ENCODE measurements at regions not wholly inside any gene's neighbourhood (a gene's known extent, or its start where the extent isn't known, plus 50 kb on each side); places are given as distances from the start of the nearest gene placed in this dataset.

DNA sequence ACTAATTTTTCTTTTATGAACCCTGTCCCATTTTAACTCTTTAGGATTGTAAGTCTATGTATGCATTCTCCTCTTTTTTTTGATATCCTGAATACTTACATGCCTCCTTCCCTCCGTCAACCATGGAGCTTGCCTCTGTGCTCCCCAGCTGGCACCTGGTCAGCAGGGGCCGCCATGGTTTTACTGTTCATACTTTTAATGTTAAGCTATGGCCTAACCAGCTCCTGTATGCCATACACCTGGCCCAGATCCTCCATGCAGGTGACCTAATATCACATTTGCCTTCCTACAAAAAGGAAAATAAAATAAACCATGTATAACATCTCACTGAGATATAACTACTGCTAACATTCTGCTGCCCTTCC, 283.1 kb upstream of the TRIB2 start:
- ChIA-PET CTCF (interaction anchor here (0.7 to 1.6 kb wide), 5 partner anchors 9 to 574 kb away, joined by 3 to 24 read pairs (median 8); partner anchors contain the start of gene TRIB2), POLR2A (no interaction called here)
- no peak for TF ChIP-seq POLR2AphosphoS5 (IDR thresholded peaks at IDR 0.05; ENCODE audit: insufficient read depth, low read depth, low read length)
- TF ChIP-seq FOS (IDR thresholded peaks at IDR 0.05; ENCODE audit: borderline replicate concordance, insufficient read depth, low read length) = no peak
- no peak for TF ChIP-seq EZH2 (IDR thresholded peaks at IDR 0.05; ENCODE audit: borderline replicate concordance, low read depth, low read length, severe bottlenecking)
- no peak for TF ChIP-seq JUN (IDR thresholded peaks at IDR 0.05; ENCODE audit: borderline replicate concordance, insufficient read depth, insufficient read length, low read depth)
- TF ChIP-seq, protein P1, sequence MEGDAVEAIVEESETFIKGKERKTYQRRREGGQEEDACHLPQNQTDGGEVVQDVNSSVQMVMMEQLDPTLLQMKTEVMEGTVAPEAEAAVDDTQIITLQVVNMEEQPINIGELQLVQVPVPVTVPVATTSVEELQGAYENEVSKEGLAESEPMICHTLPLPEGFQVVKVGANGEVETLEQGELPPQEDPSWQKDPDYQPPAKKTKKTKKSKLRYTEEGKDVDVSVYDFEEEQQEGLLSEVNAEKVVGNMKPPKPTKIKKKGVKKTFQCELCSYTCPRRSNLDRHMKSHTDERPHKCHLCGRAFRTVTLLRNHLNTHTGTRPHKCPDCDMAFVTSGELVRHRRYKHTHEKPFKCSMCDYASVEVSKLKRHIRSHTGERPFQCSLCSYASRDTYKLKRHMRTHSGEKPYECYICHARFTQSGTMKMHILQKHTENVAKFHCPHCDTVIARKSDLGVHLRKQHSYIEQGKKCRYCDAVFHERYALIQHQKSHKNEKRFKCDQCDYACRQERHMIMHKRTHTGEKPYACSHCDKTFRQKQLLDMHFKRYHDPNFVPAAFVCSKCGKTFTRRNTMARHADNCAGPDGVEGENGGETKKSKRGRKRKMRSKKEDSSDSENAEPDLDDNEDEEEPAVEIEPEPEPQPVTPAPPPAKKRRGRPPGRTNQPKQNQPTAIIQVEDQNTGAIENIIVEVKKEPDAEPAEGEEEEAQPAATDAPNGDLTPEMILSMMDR (IDR thresholded peaks at IDR 0.05; ENCODE audit: extremely low read depth in 1 of 2, insufficient read depth in 1 of 2, low read depth in 1 of 2, low read length in 2 of 2) = no peak
- TF ChIP-seq, protein P2, sequence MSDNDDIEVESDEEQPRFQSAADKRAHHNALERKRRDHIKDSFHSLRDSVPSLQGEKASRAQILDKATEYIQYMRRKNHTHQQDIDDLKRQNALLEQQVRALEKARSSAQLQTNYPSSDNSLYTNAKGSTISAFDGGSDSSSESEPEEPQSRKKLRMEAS (IDR thresholded peaks at IDR 0.05; ENCODE audit: insufficient read depth, insufficient read length) = no peak
- TF ChIP-seq POLR2A (IDR thresholded peaks at IDR 0.05; ENCODE audit: low read depth, low read length) = no peak
- no peak for TF ChIP-seq GATA2 (IDR thresholded peaks at IDR 0.05; ENCODE audit: insufficient read depth, insufficient read length, low read depth, low read length)
- TF ChIP-seq MYC (IDR thresholded peaks at IDR 0.05; ENCODE audit: low read depth, low read length) = no peak
- dilution Hi-C loops (cut with MboI; ENCODE audit: extremely low pct_ligation_motif_present, low sequenced_read_pairs) (no loop called here), intact Hi-C loops (cut with micrococcal nuclease) (loop anchor here (5.0 kb wide), 1 partner anchor 284 kb away; the partner anchor contains the start of gene TRIB2)
- FAIRE-seq (no peak), DNase-seq (ENCODE audit: low read depth, low spot score) (no peak)
- Histone ChIP-seq H2AFZ (ENCODE audit: low read depth, low read length) (no peak overlapping the region), H3K9me3 (replicated peaks; ENCODE audit: control insufficient read depth, insufficient read depth, low read length) (no peaks in the 10 kb centered on the region), H3K9me1 (replicated peaks; ENCODE audit: control insufficient read depth, extremely low read depth, insufficient read depth, low read length) (no peaks in the 10 kb centered on the region), H3K4me2 (ENCODE audit: insufficient read depth, low read length) (no peak overlapping the region), H3K27me3 (ENCODE audit: control insufficient read depth in 2 of 2, insufficient read depth in 2 of 2, low read length in 2 of 2) (no peaks in the 10 kb centered on the region), H3K4me1 (ENCODE audit: control insufficient read depth, extremely low read depth, insufficient read depth, low read length) (no peaks in the 10 kb centered on the region), H3K27ac (ENCODE audit: insufficient read depth, low read depth, low read length) (no peak overlapping the region), H4K20me1 (replicated peaks; ENCODE audit: control insufficient read depth, extremely low read depth, insufficient read depth, low read length) (no peaks in the 10 kb centered on the region), H3K4me3 (replicated peaks in 1 of 3; ENCODE audit: insufficient read depth in 1 of 3, low read depth in 1 of 3, low read length in 3 of 3) (no peak overlapping the region), H3K9ac (replicated peaks; ENCODE audit: extremely low read depth, insufficient read depth, low read length) (no peak overlapping the region), H3K36me3 (ENCODE audit: control insufficient read depth in 2 of 2, extremely low read depth in 1 of 2, insufficient read depth in 2 of 2, low read length in 2 of 2) (no peaks in the 10 kb centered on the region), H3K79me2 (ENCODE audit: control insufficient read depth, insufficient read depth, low read length) (no peaks in the 10 kb centered on the region)
- BruUV-seq (replicated peaks) = no TSS peak

All from endothelial cell of umbilical vein (primary cell).